ENCODE measurements at regions not wholly inside any gene's neighbourhood (a gene's known extent, or its start where the extent isn't known, plus 50 kb on each side); places are given as distances from the start of the nearest gene placed in this dataset.
A peak's percentile ranks its signal among the peaks of the same experiment; 100 is the strongest.

GRCh38 chr5:101679816-101680215 is 616.3 kb downstream of the SLCO4C1 start:
- no peak overlapping the region for H3K4me3 ChIP-seq (ENCODE audit: control insufficient read depth, low read depth, low read length)
- TF ChIP-seq CTCF (IDR thresholded peaks at IDR 0.05; ENCODE audit: control insufficient read depth, insufficient read depth, low read depth, low read length, missing control alignments), result no peak
- no peak for DNase-seq (ENCODE audit: low read depth)

- DNase-seq (ENCODE audit: low read depth), result peak; percentile 3
- no peak overlapping the region for H3K4me3 ChIP-seq (ENCODE audit: control insufficient read depth, low read depth, low read length)
- TF ChIP-seq CTCF (IDR thresholded peaks at IDR 0.05; ENCODE audit: control insufficient read depth, insufficient read depth, low read depth, low read length, missing control alignments), result peak; percentile 93
These were observed 617.4 kb downstream of the SLCO4C1 start for GRCh38 chr5:101678481-101679193.

GRCh38 chr5:101677961-101678360 is 618.1 kb downstream of the SLCO4C1 start:
- DNase-seq (ENCODE audit: low read depth), result no peak
- H3K4me3 ChIP-seq (ENCODE audit: control insufficient read depth, low read depth, low read length), result no peak overlapping the region
- TF ChIP-seq CTCF (IDR thresholded peaks at IDR 0.05; ENCODE audit: control insufficient read depth, insufficient read depth, low read depth, low read length, missing control alignments), result no peak

- H3K4me3 ChIP-seq (ENCODE audit: control insufficient read depth, low read depth, low read length), result no peak overlapping the region
- TF ChIP-seq CTCF (IDR thresholded peaks at IDR 0.05; ENCODE audit: control insufficient read depth, insufficient read depth, low read depth, low read length, missing control alignments), result no peak
- no peak for DNase-seq (ENCODE audit: low read depth)
These were observed 619.4 kb downstream of the SLCO4C1 start for GRCh38 chr5:101676646-101677045.

GRCh38 chr5:101675510-101676219 is 620.4 kb downstream of the SLCO4C1 start:
- no peak for DNase-seq (ENCODE audit: low read depth)
- TF ChIP-seq CTCF (IDR thresholded peaks at IDR 0.05; ENCODE audit: control insufficient read depth, insufficient read depth, low read depth, low read length, missing control alignments), result no peak
- no peak overlapping the region for H3K4me3 ChIP-seq (ENCODE audit: control insufficient read depth, low read depth, low read length)

GRCh38 chr5:101673120-101673519 is 623.0 kb downstream of the SLCO4C1 start:
- no peak for DNase-seq (ENCODE audit: low read depth)
- no peak for TF ChIP-seq CTCF (IDR thresholded peaks at IDR 0.05; ENCODE audit: control insufficient read depth, insufficient read depth, low read depth, low read length, missing control alignments)
- H3K4me3 ChIP-seq (ENCODE audit: control insufficient read depth, low read depth, low read length), result no peak overlapping the region

Data from AG09309 (cell line).